NCI-H2029 (cell line): ENCODE measurements at regions not wholly inside any gene's neighbourhood (a gene's known extent, or its start where the extent isn't known, plus 50 kb on each side); places are given as distances from the start of the nearest gene placed in this dataset.

ENCODE experiments used
- DNase-seq: peaks from one replicate; lab custom pipeline; 2025; lab: John Stamatoyannopoulos, UW

- DNase-seq: no peak
These were observed 633.3 kb downstream of the USP25 start for GRCh38 chr21:16363100-16363499.

GRCh38 chr21:16363518-16363917 is 633.7 kb downstream of the USP25 start:
- no peak for DNase-seq

GRCh38 chr21:16366207-16366606 is 636.4 kb downstream of the USP25 start:
- DNase-seq: no peak

- no peak for DNase-seq
These were observed 637.3 kb downstream of the USP25 start for GRCh38 chr21:16367079-16367478.

GRCh38 chr21:16370186-16370585 is 640.4 kb downstream of the USP25 start:
- peak; percentile 3 for DNase-seq

GRCh38 chr21:16372586-16372985 is 642.8 kb downstream of the USP25 start:
- DNase-seq: no peak

GRCh38 chr21:16376673-16377072 is 646.9 kb downstream of the USP25 start:
- DNase-seq: no peak

- DNase-seq: no peak
These were observed 647.4 kb downstream of the USP25 start for GRCh38 chr21:16377120-16377658.

- no peak for DNase-seq
These were observed 648.1 kb downstream of the USP25 start for GRCh38 chr21:16377857-16378256.

GRCh38 chr21:16378525-16378924 is 648.7 kb downstream of the USP25 start:
- DNase-seq: no peak

- DNase-seq: no peak
These were observed 658.5 kb downstream of the USP25 start for GRCh38 chr21:16388291-16388690.

- no peak for DNase-seq
These were observed 659.3 kb downstream of the USP25 start for GRCh38 chr21:16388911-16389560.

- no peak for DNase-seq
These were observed 659.9 kb downstream of the USP25 start for GRCh38 chr21:16389643-16390042.

- no peak for DNase-seq
These were observed 665.5 kb downstream of the USP25 start for GRCh38 chr21:16395285-16395684.

- no peak for DNase-seq
These were observed 673.0 kb downstream of the USP25 start for GRCh38 chr21:16402752-16403151.

GRCh38 chr21:16404776-16405175 is 675.0 kb downstream of the USP25 start:
- no peak for DNase-seq

- DNase-seq: no peak
These were observed 676.6 kb downstream of the USP25 start for GRCh38 chr21:16406355-16406754.

GRCh38 chr21:16407403-16408240 is 677.8 kb downstream of the USP25 start:
- no peak for DNase-seq

- no peak for DNase-seq
These were observed 678.5 kb downstream of the USP25 start for GRCh38 chr21:16408280-16408679.

GRCh38 chr21:16409352-16409751 is 679.6 kb downstream of the USP25 start:
- no peak for DNase-seq

GRCh38 chr21:16418226-16418625 is 688.4 kb downstream of the USP25 start:
- DNase-seq: no peak

- no peak for DNase-seq
These were observed 688.9 kb downstream of the USP25 start for GRCh38 chr21:16418642-16419041.

GRCh38 chr21:16419188-16419921 is 689.6 kb downstream of the USP25 start:
- peak; percentile 95 for DNase-seq
